IMR-90 (cell line): ENCODE measurements at regions not wholly inside any gene's neighbourhood (a gene's known extent, or its start where the extent isn't known, plus 50 kb on each side); places are given as distances from the start of the nearest gene placed in this dataset.

ENCODE experiments used
- ATAC-seq: fragments of 200-7000 bp; cut with Tn5 transposase; 2 replicates; pipeline ENCODE4 v1.9.1; 2020; ENCODE audit warnings: low read depth, mild to moderate bottlenecking, moderate library complexity
- BruUV-seq: library from RNA; stranded (reverse); fragments of 400-500 nt; replicated peaks from 2 replicates; lab custom pipeline; 2021; lab: Mats Ljungman, UMichigan
- CTCF ChIA-PET: fragments of 300-600 bp; formaldehyde crosslinking; extraction: SDS; loops from one replicate; lab custom pipeline; 2021; ENCODE audit warnings: antibody characterized with exemption; lab: Yijun Ruan, JAX
- POLR2A ChIA-PET: fragments of 300-600 bp; sonication (Branson Sonifier 250); formaldehyde crosslinking; loops from one replicate; lab custom pipeline; 2022; ENCODE audit warnings: antibody characterized with exemption; ENCODE audit not compliant: unreplicated experiment; lab: Charles Lee
- DNase-seq: peaks from one replicate; pipeline ENCODE4 v3.0.0; 2013
- H2AFZ ChIP-seq: replicated peaks from 2 replicates; pipeline ENCODE3; 2013; ENCODE audit warnings: low read length, mild to moderate bottlenecking; ENCODE audit not compliant: poor library complexity
- H2AK5ac ChIP-seq: 2 replicates; pipeline ENCODE4 v1.6.1; 2013; ENCODE audit warnings: low read depth, low read length, inconsistent platforms
- H2AK9ac ChIP-seq: replicated peaks from 2 replicates; pipeline ENCODE3; 2013; ENCODE audit warnings: mild to moderate bottlenecking, low read depth, low read length, moderate library complexity; ENCODE audit not compliant: poor library complexity
- H2BK120ac ChIP-seq: 2 replicates; pipeline ENCODE4 v1.6.1; 2013; ENCODE audit warnings: low read depth, low read length, inconsistent platforms
- H2BK15ac ChIP-seq: 3 replicates; pipeline ENCODE4 v1.6.1; 2013; ENCODE audit warnings: low read depth, low read length, inconsistent platforms
- H2BK20ac ChIP-seq: 2 replicates; pipeline ENCODE4 v1.6.1; 2013; ENCODE audit warnings: low read depth, mild to moderate bottlenecking, inconsistent platforms, low read length, moderate library complexity
- H2BK5ac ChIP-seq: 2 replicates; pipeline ENCODE4 v1.6.1; 2013; ENCODE audit warnings: mild to moderate bottlenecking, low read depth, low read length, inconsistent platforms; ENCODE audit not compliant: poor library complexity, severe bottlenecking
- H3K14ac ChIP-seq: replicated peaks from 2 replicates; pipeline ENCODE4 v1.6.1; 2013; ENCODE audit warnings: low read depth, low read length, inconsistent platforms
- H3K18ac ChIP-seq: 2 replicates; pipeline ENCODE4 v1.6.1; 2013; ENCODE audit warnings: low read depth, low read length, control low read depth
- H3K23ac ChIP-seq: 2 replicates; pipeline ENCODE4 v1.6.1; 2013; ENCODE audit warnings: low read depth, low read length, inconsistent platforms
- H3K27ac ChIP-seq: 2 replicates; pipeline ENCODE4 v1.5.1; 2013; ENCODE audit warnings: mild to moderate bottlenecking, control low read depth, low read length; ENCODE audit not compliant: insufficient read depth
- H3K27me3 ChIP-seq: 2 replicates; pipeline ENCODE4 v1.6.1; 2013; ENCODE audit warnings: low read length; ENCODE audit not compliant: control insufficient read depth, insufficient read depth
- H3K36me3 ChIP-seq: 2 replicates; pipeline ENCODE4 v1.6.1; 2013; ENCODE audit warnings: low read length, mixed read lengths; ENCODE audit not compliant: control insufficient read depth, insufficient read depth
- H3K4ac ChIP-seq: 2 replicates; pipeline ENCODE4 v1.6.1; 2013; ENCODE audit warnings: low read depth, low read length, inconsistent platforms
- H3K4me1 ChIP-seq: 2 replicates; pipeline ENCODE4 v1.6.1; 2013; ENCODE audit warnings: low read length, mixed read lengths; ENCODE audit not compliant: control insufficient read depth, insufficient read depth
- H3K4me2 ChIP-seq: 2 replicates; pipeline ENCODE4 v1.6.1; 2013; ENCODE audit warnings: low read depth, mild to moderate bottlenecking, control low read depth, low read length, moderate library complexity
- H3K4me3 ChIP-seq: 2 replicates; pipeline ENCODE4 v1.5.1; 2013; ENCODE audit warnings: low read depth, mild to moderate bottlenecking, control low read depth, low read length, moderate library complexity; ENCODE audit not compliant: insufficient read depth
- H3K56ac ChIP-seq: 2 replicates; pipeline ENCODE4 v1.6.1; 2013; ENCODE audit warnings: low read length, inconsistent platforms; ENCODE audit not compliant: insufficient read depth; ENCODE audit errors: extremely low read depth
- H3K79me1 ChIP-seq, 2 experiments: 2 replicates each; pipeline ENCODE4 v1.6.1; 2013; ENCODE audit warnings: low read length in 2 of 2, inconsistent platforms in 1 of 2, low read depth in 1 of 2
- H3K9ac ChIP-seq: 2 replicates; pipeline ENCODE4 v1.6.1; 2013; ENCODE audit warnings: low read depth, low read length, control low read depth
- H3K9me1 ChIP-seq: 2 replicates; pipeline ENCODE4 v1.6.1; 2013; ENCODE audit warnings: low read length, inconsistent platforms; ENCODE audit not compliant: insufficient read depth
- H3K9me3 ChIP-seq: 2 replicates; pipeline ENCODE4 v1.6.1; 2013; ENCODE audit warnings: low read length; ENCODE audit not compliant: control insufficient read depth, insufficient read depth
- H4K20me1 ChIP-seq: 2 replicates; pipeline ENCODE4 v1.6.1; 2013; ENCODE audit warnings: low read length, inconsistent platforms; ENCODE audit not compliant: insufficient read depth
- H4K5ac ChIP-seq: 2 replicates; pipeline ENCODE4 v1.6.1; 2013; ENCODE audit warnings: mild to moderate bottlenecking, low read depth, low read length, control low read depth
- H4K8ac ChIP-seq, 2 experiments: 2 replicates each; pipeline ENCODE4 v1.6.1; 2013; ENCODE audit warnings: low read depth in 2 of 2, low read length in 2 of 2, control low read depth in 1 of 2, inconsistent platforms in 1 of 2
- H4K91ac ChIP-seq: 2 replicates; pipeline ENCODE4 v1.6.1; 2013; ENCODE audit warnings: low read depth, low read length, inconsistent platforms; ENCODE audit not compliant: insufficient read depth
- BHLHE40 ChIP-seq: fragments of 150-350 bp; IDR thresholded peaks from 2 replicates; pipeline ENCODE4 v1.6.1; 2016; ENCODE audit warnings: mild to moderate bottlenecking, low read depth, low read length
- CEBPB ChIP-seq: IDR thresholded peaks from 2 replicates; pipeline ENCODE4 v1.6.1; 2012; ENCODE audit warnings: low read depth, low read length, improper control_type of control experiment
- CHD1 ChIP-seq: IDR thresholded peaks from 2 replicates; pipeline ENCODE4 v1.6.1; 2012; ENCODE audit warnings: low read depth, low read length, improper control_type of control experiment
- ELK1 ChIP-seq: fragments of 150-350 bp; IDR thresholded peaks from 2 replicates; pipeline ENCODE4 v1.6.1; 2016; ENCODE audit warnings: low read depth, mild to moderate bottlenecking, low read length, moderate library complexity, borderline replicate concordance
- FOS ChIP-seq: fragments of 150-350 bp; IDR thresholded peaks from 2 replicates; pipeline ENCODE4 v1.6.1; 2016; ENCODE audit warnings: low read depth, low read length
- MAFK ChIP-seq: IDR thresholded peaks from 2 replicates; pipeline ENCODE4 v1.6.1; 2012; ENCODE audit warnings: low read depth, low read length, improper control_type of control experiment
- MAZ ChIP-seq: IDR thresholded peaks from 2 replicates; pipeline ENCODE4 v1.6.1; 2012; ENCODE audit warnings: low read depth, mild to moderate bottlenecking, low read length, improper control_type of control experiment, moderate library complexity, borderline replicate concordance
- MXI1 ChIP-seq: IDR thresholded peaks from 2 replicates; pipeline ENCODE4 v1.6.1; 2012; ENCODE audit warnings: low read depth, mild to moderate bottlenecking, low read length, moderate library complexity, borderline replicate concordance
- POLR2A ChIP-seq: IDR thresholded peaks from 2 replicates; pipeline ENCODE4 v1.6.1; 2012; ENCODE audit warnings: mild to moderate bottlenecking, low read depth, low read length
- RAD21 ChIP-seq: IDR thresholded peaks from 2 replicates; pipeline ENCODE4 v1.6.1; 2012; ENCODE audit warnings: low read length, improper control_type of control experiment
- RCOR1 ChIP-seq: IDR thresholded peaks from 2 replicates; pipeline ENCODE4 v1.6.1; 2012; ENCODE audit warnings: mild to moderate bottlenecking, low read length, improper control_type of control experiment; ENCODE audit not compliant: insufficient replicate concordance
- RFX5 ChIP-seq: IDR thresholded peaks from 2 replicates; pipeline ENCODE4 v1.8.0; 2012; ENCODE audit warnings: low read depth, mild to moderate bottlenecking, low read length, moderate library complexity
- SMC3 ChIP-seq: fragments of 150-350 bp; IDR thresholded peaks from 2 replicates; pipeline ENCODE4 v1.6.1; 2016; ENCODE audit warnings: low read depth, mild to moderate bottlenecking, antibody characterized with exemption, low read length, moderate library complexity
- WGBS, 2 experiments: methylation state at CpG; one replicate each; pipeline versions ENCODE4 v1.1.5 to v1.1.7; 2013; ENCODE audit warnings: missing lambda C conversion rate in 2 of 2; ENCODE audit not compliant: insufficient read length in 1 of 2; ENCODE audit errors: extremely low coverage in 2 of 2; 5-methylcytosine and 5-hydroxymethylcytosine counted together
- dilution Hi-C: fragments of 300-500 bp; cut with HindIII; formaldehyde crosslinking; loops from one replicate; pipeline ENCODE4 v1.14.3; 2018; ENCODE audit warnings: low sequenced_read_pairs; ENCODE audit not compliant: unreplicated experiment
- in situ Hi-C: fragments of 300-500 bp; cut with MboI; formaldehyde crosslinking; loops from 3 replicates; pipeline ENCODE4 v1.14.3; 2019; ENCODE audit warnings: low sequenced_read_pairs, inconsistent platforms, mixed read lengths
- intact Hi-C: fragments of 100-400 bp; cut with micrococcal nuclease; formaldehyde crosslinking; loops from 2 replicates; pipeline ENCODE4 v1.10.0; 2022
- TF ChIP-seq, protein P1 (sequence below): fragments of 150-350 bp; IDR thresholded peaks from 2 replicates; pipeline ENCODE4 v1.6.1; 2017; ENCODE audit warnings: mild to moderate bottlenecking, antibody characterized with exemption, low read length, low read depth
- TF ChIP-seq, protein P2 (sequence below): conservative IDR thresholded peaks from 2 replicates; pipeline ENCODE4 v1.5.1; 2012; ENCODE audit warnings: mild to moderate bottlenecking, low read depth, low read length, improper control_type of control experiment

DNA sequence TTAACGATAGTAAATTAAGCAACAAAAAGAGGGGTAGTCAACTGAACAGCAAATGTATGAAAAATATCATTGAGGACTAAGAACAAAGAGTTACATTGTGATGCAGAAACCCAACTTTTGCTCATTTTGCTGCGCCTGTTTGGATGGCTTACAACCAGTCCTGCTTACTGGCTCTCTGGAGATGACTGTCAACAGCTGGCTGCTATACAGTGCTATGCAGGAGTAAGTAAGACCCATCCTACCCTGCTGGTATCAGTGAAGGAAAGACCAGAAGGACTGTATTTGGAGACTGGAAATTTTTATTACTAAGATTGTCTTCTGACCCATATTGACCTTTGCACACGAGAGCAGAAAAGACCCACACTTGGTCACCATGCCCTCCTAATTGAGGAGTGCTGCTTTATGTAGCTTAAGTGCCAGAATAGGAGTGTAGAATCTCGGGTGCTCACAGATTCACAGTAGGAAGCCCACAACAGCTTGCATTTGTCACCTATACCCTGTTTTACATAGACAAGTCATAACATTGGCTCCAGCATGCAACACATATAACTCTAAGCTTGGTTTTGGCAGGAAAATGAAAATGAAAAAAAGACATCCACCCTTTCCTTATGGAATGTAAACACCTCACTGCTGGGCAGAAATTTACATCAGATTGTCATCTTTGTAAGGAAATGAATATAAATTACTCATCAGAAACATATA, 1915.0 kb upstream of the CELF4 start:
- CTCF ChIA-PET = interaction anchor here (0.6 kb wide), 1 partner anchor 82 kb away, joined by 3 read pairs; no protein-coding TSS in a partner anchor
- Histone ChIP-seq H3K4ac (0 out of 2 replicates have a peak overlapping the region, but pooled peaks have one; percentile 35), H4K91ac (no peak overlapping the region), H2BK120ac (0 out of 2 replicates have a peak overlapping the region, but pooled peaks have one; percentile 2), H3K4me2 (peak overlapping the region; percentile 17), H3K79me1 (no peaks in the 10 kb centered on the region), H2BK20ac (0 out of 2 replicates have a peak overlapping the region, but pooled peaks have one; percentile 20), H3K14ac (0 out of 2 replicates have a peak overlapping the region, but pooled peaks have one; percentile 6), H3K56ac (no peak overlapping the region), H2BK5ac (no peak overlapping the region), H3K18ac (0 out of 2 replicates have a peak overlapping the region, but pooled peaks have one; percentile 9), H2BK15ac (no peak overlapping the region), H3K4me3 (no peak overlapping the region), H2AK5ac (no peak overlapping the region), H3K4me1 (no peaks in the 10 kb centered on the region), H3K27ac (peak overlapping the region; percentile 71; the same call in 1 of the 2 replicates), H3K9ac (no peak overlapping the region), H3K9me3 (no peaks in the 10 kb centered on the region), H3K23ac (0 out of 2 replicates have a peak overlapping the region, but pooled peaks have one; percentile 51), H4K20me1 (no peaks in the 10 kb centered on the region), H3K27me3 (no peaks in the 10 kb centered on the region), H4K8ac (no peak overlapping the region), H3K9me1 (peaks cover 2% of the 10 kb centered on the region; the same call in 1 of the 2 replicates), H4K5ac (no peak overlapping the region), H2AFZ (no peak overlapping the region), H3K36me3 (no peaks in the 10 kb centered on the region), H2AK9ac (no peak overlapping the region)
- ATAC-seq (peak; percentile 66), DNase-seq (peak; percentile 55)
- intact Hi-C loops = loop anchor here (10.0 kb wide), 1 partner anchor 364 kb away; no protein-coding TSS in a partner anchor
- no CpG with 5 or more reads among the region's 4 CpGs for WGBS, 2 experiments
- in situ Hi-C loops = no loop called here
- dilution Hi-C loops = no loop called here
- no TSS peak for BruUV-seq
- POLR2A ChIA-PET = no interaction called here
- TF ChIP-seq BHLHE40 (no peak), RCOR1 (no peak), MAZ (no peak), MXI1 (no peak), CEBPB (no peak), CHD1 (no peak), ELK1 (no peak), SMC3 (no peak), RFX5 (no peak), POLR2A (no peak), FOS (no peak), MAFK (no peak), RAD21 (no peak)
- TF ChIP-seq, protein P1, sequence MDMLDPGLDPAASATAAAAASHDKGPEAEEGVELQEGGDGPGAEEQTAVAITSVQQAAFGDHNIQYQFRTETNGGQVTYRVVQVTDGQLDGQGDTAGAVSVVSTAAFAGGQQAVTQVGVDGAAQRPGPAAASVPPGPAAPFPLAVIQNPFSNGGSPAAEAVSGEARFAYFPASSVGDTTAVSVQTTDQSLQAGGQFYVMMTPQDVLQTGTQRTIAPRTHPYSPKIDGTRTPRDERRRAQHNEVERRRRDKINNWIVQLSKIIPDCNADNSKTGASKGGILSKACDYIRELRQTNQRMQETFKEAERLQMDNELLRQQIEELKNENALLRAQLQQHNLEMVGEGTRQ = no peak
- TF ChIP-seq, protein P2, sequence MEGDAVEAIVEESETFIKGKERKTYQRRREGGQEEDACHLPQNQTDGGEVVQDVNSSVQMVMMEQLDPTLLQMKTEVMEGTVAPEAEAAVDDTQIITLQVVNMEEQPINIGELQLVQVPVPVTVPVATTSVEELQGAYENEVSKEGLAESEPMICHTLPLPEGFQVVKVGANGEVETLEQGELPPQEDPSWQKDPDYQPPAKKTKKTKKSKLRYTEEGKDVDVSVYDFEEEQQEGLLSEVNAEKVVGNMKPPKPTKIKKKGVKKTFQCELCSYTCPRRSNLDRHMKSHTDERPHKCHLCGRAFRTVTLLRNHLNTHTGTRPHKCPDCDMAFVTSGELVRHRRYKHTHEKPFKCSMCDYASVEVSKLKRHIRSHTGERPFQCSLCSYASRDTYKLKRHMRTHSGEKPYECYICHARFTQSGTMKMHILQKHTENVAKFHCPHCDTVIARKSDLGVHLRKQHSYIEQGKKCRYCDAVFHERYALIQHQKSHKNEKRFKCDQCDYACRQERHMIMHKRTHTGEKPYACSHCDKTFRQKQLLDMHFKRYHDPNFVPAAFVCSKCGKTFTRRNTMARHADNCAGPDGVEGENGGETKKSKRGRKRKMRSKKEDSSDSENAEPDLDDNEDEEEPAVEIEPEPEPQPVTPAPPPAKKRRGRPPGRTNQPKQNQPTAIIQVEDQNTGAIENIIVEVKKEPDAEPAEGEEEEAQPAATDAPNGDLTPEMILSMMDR = no peak
